Keratinocyte (primary cell): ENCODE measurements at regions not wholly inside any gene's neighbourhood (a gene's known extent, or its start where the extent isn't known, plus 50 kb on each side); places are given as distances from the start of the nearest gene placed in this dataset.

Source experiments
- DNase-seq: peaks from one replicate; pipeline ENCODE4 v3.0.0-alpha.2; 2011; ENCODE audit warnings: low read depth, missing footprints, low spot score
- FAIRE-seq: peaks from 2 replicates; lab custom pipeline; 2011; peaks lifted over from hg19 to GRCh38; lab: Jason Lieb, UNC
- H2AFZ ChIP-seq: 2 replicates; pipeline ENCODE4 v1.6.0; 2012; ENCODE audit warnings: low read length, control low read depth, inconsistent platforms; ENCODE audit not compliant: control insufficient read depth
- H3K27ac ChIP-seq: 2 replicates; pipeline ENCODE4 v1.5.1; 2011; ENCODE audit warnings: low read length; ENCODE audit not compliant: control insufficient read depth, insufficient read depth
- H3K27me3 ChIP-seq: 3 replicates; pipeline ENCODE4 v1.6.0; 2011; ENCODE audit warnings: low read length; ENCODE audit not compliant: control insufficient read depth, insufficient read depth; ENCODE audit errors: extremely low read depth
- H3K36me3 ChIP-seq, 2 experiments: 2 replicates in 1 of 2; 3 replicates in 1 of 2; pipeline ENCODE4 v1.5.1; 2011; ENCODE audit warnings: low read length in 2 of 2, mild to moderate bottlenecking in 1 of 2; ENCODE audit not compliant: control insufficient read depth in 2 of 2, insufficient read depth in 2 of 2; ENCODE audit errors: extremely low read depth in 1 of 2
- H3K4me1 ChIP-seq: 3 replicates; pipeline ENCODE4 v1.5.1; 2011; ENCODE audit warnings: low read length; ENCODE audit not compliant: control insufficient read depth, insufficient read depth; ENCODE audit errors: extremely low read depth
- H3K4me2 ChIP-seq: 3 replicates; pipeline ENCODE4 v1.6.0; 2011; ENCODE audit warnings: low read depth, low read length; ENCODE audit not compliant: control insufficient read depth, insufficient read depth; ENCODE audit errors: extremely low read depth
- H3K4me3 ChIP-seq, 3 experiments: fragments of 200-600 bp in 1 of 3; sonication (generic) in 1 of 3; 2 replicates in 2 of 3; 3 replicates in 1 of 3; pipeline ENCODE4 v1.5.1; 2011 to 2016; ENCODE audit warnings: low read length in 3 of 3, mild to moderate bottlenecking in 3 of 3, control low read depth in 2 of 3, inconsistent platforms in 1 of 3, low read depth in 1 of 3, mixed read lengths in 1 of 3, mixed run types in 1 of 3, moderate library complexity in 1 of 3; ENCODE audit not compliant: control insufficient read depth in 2 of 3, insufficient read depth in 2 of 3; ENCODE audit errors: extremely low read depth in 1 of 3
- H3K79me2 ChIP-seq: 2 replicates; pipeline ENCODE4 v1.6.0; 2012; ENCODE audit warnings: low read length; ENCODE audit not compliant: control insufficient read depth, insufficient read depth
- H3K9ac ChIP-seq: 3 replicates; pipeline ENCODE4 v1.6.0; 2011; ENCODE audit warnings: low read length; ENCODE audit not compliant: control insufficient read depth, insufficient read depth; ENCODE audit errors: extremely low read depth
- H3K9me1 ChIP-seq: 3 replicates; pipeline ENCODE4 v1.6.0; 2011; ENCODE audit warnings: low read length; ENCODE audit not compliant: control insufficient read depth, insufficient read depth; ENCODE audit errors: extremely low read depth
- H3K9me3 ChIP-seq: 2 replicates; pipeline ENCODE4 v1.5.1; 2012; ENCODE audit warnings: low read depth, low read length; ENCODE audit not compliant: control insufficient read depth
- H4K20me1 ChIP-seq: 3 replicates; pipeline ENCODE4 v1.6.0; 2011; ENCODE audit warnings: low read length; ENCODE audit not compliant: control insufficient read depth, insufficient read depth; ENCODE audit errors: extremely low read depth
- CTCF ChIP-seq, 3 experiments: IDR thresholded peaks in 1 of 3; conservative IDR thresholded peaks in 1 of 3; optimal IDR thresholded peaks in 1 of 3; 2 replicates in 2 of 3; 3 replicates in 1 of 3; pipeline versions ENCODE3 to v1.5.1; 2011; ENCODE audit warnings: low read length in 3 of 3, mild to moderate bottlenecking in 3 of 3, moderate library complexity in 2 of 3, control low read depth in 1 of 3, inconsistent platforms in 1 of 3; ENCODE audit not compliant: insufficient read depth in 2 of 3; ENCODE audit errors: extremely low read depth in 1 of 3
- EZH2 ChIP-seq: IDR thresholded peaks from one replicate; pipeline ENCODE4 v1.6.1; 2012; ENCODE audit warnings: inconsistent platforms, mild to moderate bottlenecking, low read length, moderate library complexity
- dilution Hi-C: fragments of 300-500 bp; cut with MboI; formaldehyde crosslinking; loops from one replicate; pipeline ENCODE4 v1.7.0; 2020; ENCODE audit warnings: low sequenced_read_pairs; ENCODE audit not compliant: extremely low pct_ligation_motif_present

DNA sequence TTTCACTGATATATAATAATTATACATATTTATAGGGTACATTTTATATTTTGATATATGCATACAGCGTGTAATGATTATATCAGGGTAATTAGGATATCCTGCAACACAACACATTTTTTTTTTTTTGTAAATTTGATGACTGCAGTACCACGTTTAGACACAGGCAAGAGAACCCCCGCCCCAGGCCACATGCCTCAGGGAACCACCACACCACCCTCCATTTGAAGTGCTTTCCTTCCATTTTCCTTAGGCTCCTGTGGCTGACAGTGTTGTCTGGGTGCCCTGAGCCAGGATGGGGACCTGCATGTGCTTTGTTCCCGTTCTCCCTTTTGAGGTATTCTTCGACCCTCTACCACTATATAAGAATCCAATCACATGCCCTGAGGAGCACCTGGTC lies 161.6 kb upstream of the CTAGE1 start:
- no peaks in the 10 kb centered on the region for H3K79me2 ChIP-seq
- dilution Hi-C loops = no loop called here
- FAIRE-seq (no peak), DNase-seq (no peak)
- no peak overlapping the region for H3K27ac ChIP-seq
- no peaks in the 10 kb centered on the region for H3K9me1 ChIP-seq
- H3K36me3 ChIP-seq = no peaks in the 10 kb centered on the region
- H2AFZ ChIP-seq = no peak overlapping the region
- H3K27me3 ChIP-seq = no peaks in the 10 kb centered on the region
- no peaks in the 10 kb centered on the region for H3K4me1 ChIP-seq
- no peaks in the 10 kb centered on the region for H3K9me3 ChIP-seq
- H3K4me3 ChIP-seq = no peak overlapping the region
- H3K9ac ChIP-seq = no peak overlapping the region
- no peak overlapping the region for H3K4me2 ChIP-seq
- TF ChIP-seq CTCF (optimal IDR thresholded peaks at IDR 0.05 in 1 of 3, IDR thresholded peaks at IDR 0.05 in 1 of 3, conservative IDR thresholded peaks at IDR 0.05 in 1 of 3; ENCODE audit: extremely low read depth in 1 of 3, insufficient read depth in 2 of 3, low read length in 3 of 3) (no peak), EZH2 (no peak)
- H4K20me1 ChIP-seq = no peaks in the 10 kb centered on the region

DNA sequence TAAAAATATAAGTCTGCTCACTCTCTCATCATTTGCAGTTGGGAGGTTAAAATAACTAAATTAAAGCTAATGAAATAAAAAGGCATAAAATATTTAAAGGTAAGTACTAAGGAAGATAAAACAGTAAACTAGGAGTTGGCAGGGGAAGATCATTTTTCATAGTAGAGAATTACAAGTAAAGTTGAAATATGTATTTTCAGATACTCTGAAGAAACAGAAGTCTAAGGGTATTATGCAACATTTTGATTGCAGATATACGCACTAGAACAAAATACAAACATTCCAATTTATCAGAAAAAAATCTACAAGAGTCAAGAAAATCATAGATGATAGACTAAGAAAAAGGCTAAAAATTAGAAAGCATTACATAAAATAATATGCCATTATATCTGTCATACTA lies 167.6 kb upstream of the CTAGE1 start:
- Histone ChIP-seq H3K9me1 (no peaks in the 10 kb centered on the region), H3K36me3 (no peaks in the 10 kb centered on the region), H3K4me3 (no peak overlapping the region), H3K9me3 (no peaks in the 10 kb centered on the region), H3K9ac (no peak overlapping the region), H3K79me2 (no peaks in the 10 kb centered on the region), H3K27ac (no peak overlapping the region), H3K27me3 (no peaks in the 10 kb centered on the region), H3K4me1 (no peaks in the 10 kb centered on the region), H3K4me2 (no peak overlapping the region), H2AFZ (no peak overlapping the region), H4K20me1 (no peaks in the 10 kb centered on the region)
- no peak for TF ChIP-seq CTCF (optimal IDR thresholded peaks at IDR 0.05 in 1 of 3, IDR thresholded peaks at IDR 0.05 in 1 of 3, conservative IDR thresholded peaks at IDR 0.05 in 1 of 3; ENCODE audit: extremely low read depth in 1 of 3, insufficient read depth in 2 of 3, low read length in 3 of 3)
- no peak for TF ChIP-seq EZH2
- dilution Hi-C loops = no loop called here
- FAIRE-seq (no peak), DNase-seq (no peak)
